Activated T-cell treated with anti-CD3 and anti-CD28 coated beads, Interleukin-2, amount 50 U/mL, for 72 hours (primary cell): ENCODE measurements at regions not wholly inside any gene's neighbourhood (a gene's known extent, or its start where the extent isn't known, plus 50 kb on each side); places are given as distances from the start of the nearest gene placed in this dataset.
A peak's percentile ranks its signal among the peaks of the same experiment; 100 is the strongest.

Source experiments
- ATAC-seq, 2 donors: fragments of 150-1000 bp; cut with Tn5 transposase; replicated peaks in 1 of 2; 2 replicates each; pipeline ENCODE4 v1.10.0; 2021; ENCODE audit warnings: moderate library complexity in 2 of 2, mild to moderate bottlenecking in 1 of 2
- DNase-seq, 2 donors: peaks; one replicate each; pipeline ENCODE4 v3.0.0; 2021 to 2022; ENCODE audit warnings: mixed read lengths in 1 of 2
- H3K27ac Mint-ChIP-seq: one replicate; pipeline ENCODE4 v1.8.0; 2022; ENCODE audit warnings: mild to moderate bottlenecking, moderate library complexity, mixed read lengths
- H3K27me3 Mint-ChIP-seq: one replicate; pipeline ENCODE4 v1.8.0; 2022; ENCODE audit warnings: low read depth, mixed read lengths
- H3K36me3 Mint-ChIP-seq, 2 donors: one replicate each; pipeline ENCODE4 v1.8.0; 2022; ENCODE audit warnings: mixed read lengths in 2 of 2, mild to moderate bottlenecking in 1 of 2; ENCODE audit not compliant: insufficient read depth in 2 of 2
- H3K4me1 Mint-ChIP-seq: one replicate; pipeline ENCODE4 v1.8.0; 2022; ENCODE audit warnings: low read depth, mixed read lengths
- H3K4me3 Mint-ChIP-seq, 2 donors: one replicate each; pipeline ENCODE4 v1.8.0; 2022; ENCODE audit warnings: mild to moderate bottlenecking in 2 of 2, mixed read lengths in 2 of 2, moderate library complexity in 2 of 2
- H3K9me3 Mint-ChIP-seq, 2 donors: one replicate each; pipeline ENCODE4 v1.8.0; 2022; ENCODE audit warnings: mixed read lengths in 2 of 2

GRCh38 chr2:147352264-147353071 lies 492.4 kb upstream of the ACVR2A start:
- Mint-ChIP-seq H3K27me3 (no peaks in the 10 kb centered on the region), H3K27ac (no peak overlapping the region), H3K9me3 (no peaks in the 10 kb centered on the region), H3K36me3 (no peaks in the 10 kb centered on the region), H3K4me1 (no peaks in the 10 kb centered on the region), H3K4me3 (no peak overlapping the region)
- DNase-seq (no peak), ATAC-seq (no peak)

- no peaks in the 10 kb centered on the region for H3K27me3 Mint-ChIP-seq
- H3K4me1 Mint-ChIP-seq, result no peaks in the 10 kb centered on the region
- H3K4me3 Mint-ChIP-seq, result no peak overlapping the region
- DNase-seq (no peak), ATAC-seq (no peak)
- no peaks in the 10 kb centered on the region for H3K9me3 Mint-ChIP-seq
- H3K27ac Mint-ChIP-seq, result no peak overlapping the region
- no peaks in the 10 kb centered on the region for H3K36me3 Mint-ChIP-seq
These were observed 493.0 kb upstream of the ACVR2A start for GRCh38 chr2:147351784-147352183.

DNA sequence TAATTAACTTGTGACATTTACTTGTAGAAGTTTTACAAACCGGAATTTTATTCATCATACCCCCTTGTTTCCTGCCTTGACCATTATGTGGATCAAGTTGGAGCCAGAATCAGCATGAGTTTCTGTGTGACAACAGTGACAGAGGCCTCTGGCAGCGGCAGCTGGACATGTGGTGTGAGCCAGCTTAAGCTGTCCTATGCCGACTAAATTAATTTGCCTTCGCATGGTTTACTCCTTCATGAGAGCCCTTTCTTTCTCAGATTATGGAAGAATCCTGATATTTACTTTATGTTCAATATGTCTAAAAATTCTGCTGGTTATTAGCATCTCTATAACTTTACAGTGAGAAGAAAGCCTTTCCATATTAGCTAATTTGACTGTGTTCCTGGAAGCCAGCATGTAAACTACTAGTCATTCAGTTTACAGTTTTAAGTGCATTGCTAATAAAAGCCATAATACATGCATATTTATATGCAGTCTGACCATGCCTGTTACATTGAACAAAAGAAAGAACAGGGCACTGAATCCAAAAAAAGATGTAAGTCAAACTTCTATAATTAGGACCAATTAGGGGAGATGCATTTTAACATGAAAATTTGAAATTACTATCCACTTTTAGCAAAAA lies 495.8 kb upstream of the ACVR2A start:
- no peaks in the 10 kb centered on the region for H3K27me3 Mint-ChIP-seq
- peaks cover 0 to 5% of the 10 kb centered on the region in 2 donors for H3K9me3 Mint-ChIP-seq
- DNase-seq (no peak), ATAC-seq (no peak)
- H3K4me1 Mint-ChIP-seq, result no peaks in the 10 kb centered on the region
- H3K36me3 Mint-ChIP-seq, result peaks cover 0 to 1% of the 10 kb centered on the region in 2 donors
- H3K4me3 Mint-ChIP-seq, result no peak overlapping the region
- H3K27ac Mint-ChIP-seq, result no peak overlapping the region

DNA sequence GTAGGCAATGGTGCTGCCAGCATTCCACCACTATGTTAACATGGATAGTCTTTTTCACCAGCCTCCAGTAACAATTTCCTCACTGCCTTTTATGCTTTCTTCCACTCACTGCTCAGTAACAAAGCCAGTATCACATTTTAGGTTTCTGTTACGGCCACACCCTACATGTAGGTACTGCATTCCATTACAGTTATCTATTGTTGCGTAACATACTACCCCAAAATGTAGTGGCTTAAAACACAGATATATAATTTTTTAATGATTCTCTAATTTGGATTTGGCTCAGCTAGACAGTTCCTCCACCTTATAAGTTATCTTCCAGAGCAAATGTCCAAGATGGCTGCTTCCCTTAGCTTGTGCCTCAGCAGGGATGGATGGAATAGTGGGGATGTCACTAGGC lies 498.7 kb upstream of the ACVR2A start:
- H3K36me3 Mint-ChIP-seq, result peaks cover 0 to 1% of the 10 kb centered on the region in 2 donors
- no peaks in the 10 kb centered on the region for H3K27me3 Mint-ChIP-seq
- H3K27ac Mint-ChIP-seq, result no peak overlapping the region
- DNase-seq (no peak), ATAC-seq (no peak)
- peaks cover 0 to 5% of the 10 kb centered on the region in 2 donors for H3K9me3 Mint-ChIP-seq
- no peaks in the 10 kb centered on the region for H3K4me1 Mint-ChIP-seq
- H3K4me3 Mint-ChIP-seq, result no peak overlapping the region

- Mint-ChIP-seq H3K36me3 (peaks cover 0 to 1% of the 10 kb centered on the region in 2 donors), H3K4me1 (no peaks in the 10 kb centered on the region), H3K9me3 (peaks cover 0 to 5% of the 10 kb centered on the region in 2 donors), H3K4me3 (no peak overlapping the region), H3K27ac (no peak overlapping the region), H3K27me3 (no peaks in the 10 kb centered on the region)
- ATAC-seq, result no peak
- no peak for DNase-seq
These were observed 499.6 kb upstream of the ACVR2A start for GRCh38 chr2:147345246-147345645.

- no peak for ATAC-seq
- no peak overlapping the region for H3K4me3 Mint-ChIP-seq
- H3K27me3 Mint-ChIP-seq, result no peaks in the 10 kb centered on the region
- no peaks in the 10 kb centered on the region for H3K4me1 Mint-ChIP-seq
- H3K9me3 Mint-ChIP-seq, result peaks cover 0 to 5% of the 10 kb centered on the region in 2 donors
- peaks cover 0 to 1% of the 10 kb centered on the region in 2 donors for H3K36me3 Mint-ChIP-seq
- no peak overlapping the region for H3K27ac Mint-ChIP-seq
- DNase-seq, result no peak
These were observed 502.5 kb upstream of the ACVR2A start for GRCh38 chr2:147342329-147342728.

GRCh38 chr2:147331790-147332419 lies 512.9 kb upstream of the ACVR2A start:
- H3K27ac Mint-ChIP-seq, result no peak overlapping the region
- H3K9me3 Mint-ChIP-seq, result no peaks in the 10 kb centered on the region
- no peak overlapping the region for H3K4me3 Mint-ChIP-seq
- DNase-seq, result peak; percentile 46
- H3K27me3 Mint-ChIP-seq, result no peaks in the 10 kb centered on the region
- ATAC-seq, result peak; percentile 43 to 53
- peaks cover 13% of the 10 kb centered on the region for H3K4me1 Mint-ChIP-seq
- H3K36me3 Mint-ChIP-seq, result no peaks in the 10 kb centered on the region

DNA sequence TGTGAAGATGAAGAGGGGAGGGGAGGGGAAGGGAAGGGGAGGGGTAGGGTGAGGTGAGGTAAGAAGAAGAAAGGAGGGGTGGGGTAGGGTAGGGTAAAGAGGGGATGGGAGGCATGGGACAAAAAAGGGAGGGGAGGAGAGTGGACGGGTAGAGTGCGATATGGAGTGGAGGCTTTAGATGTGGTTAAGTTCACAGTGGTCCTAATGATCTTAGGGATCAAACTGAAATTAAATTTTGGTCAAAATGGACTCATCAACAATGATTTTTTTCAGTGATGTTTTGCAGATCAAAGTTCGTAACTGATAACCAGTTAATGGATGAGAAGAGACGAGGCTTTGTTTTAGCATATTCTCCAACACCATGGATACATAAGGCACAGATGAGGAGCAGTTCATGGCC lies 513.9 kb upstream of the ACVR2A start:
- Mint-ChIP-seq H3K36me3 (no peaks in the 10 kb centered on the region), H3K27me3 (no peaks in the 10 kb centered on the region), H3K4me1 (peaks cover 21% of the 10 kb centered on the region), H3K9me3 (no peaks in the 10 kb centered on the region), H3K4me3 (no peak overlapping the region), H3K27ac (no peak overlapping the region)
- no peak for DNase-seq
- ATAC-seq, result no peak

- Mint-ChIP-seq H3K4me3 (peak overlapping the region; percentile 29 to 38), H3K9me3 (peaks cover 0 to 1% of the 10 kb centered on the region in 2 donors), H3K4me1 (peaks cover 21% of the 10 kb centered on the region), H3K27me3 (no peaks in the 10 kb centered on the region), H3K27ac (no peak overlapping the region), H3K36me3 (peaks cover 0 to 1% of the 10 kb centered on the region in 2 donors)
- DNase-seq (peak; percentile 11 to 25), ATAC-seq (peak; percentile 76 to 78)
These were observed 517.2 kb upstream of the ACVR2A start for GRCh38 chr2:147327613-147328012.

DNA sequence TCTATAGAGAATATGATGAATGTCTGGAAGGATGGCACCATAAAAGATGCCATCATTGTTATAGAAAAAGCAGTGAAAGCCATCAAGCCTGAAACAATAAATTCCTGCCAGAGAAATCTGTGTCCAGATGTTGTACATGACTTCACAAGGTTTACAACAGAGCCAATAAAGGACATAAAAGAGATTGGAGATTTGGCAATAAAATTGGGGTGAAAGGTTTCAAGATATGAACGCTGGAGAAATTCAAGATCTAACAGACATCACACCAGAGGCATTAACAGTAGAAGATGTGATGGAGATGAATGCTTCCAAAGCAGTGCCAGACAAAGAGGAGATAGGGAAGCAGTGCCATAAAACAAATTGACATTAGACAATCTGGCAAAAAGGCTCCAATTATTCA lies 518.8 kb upstream of the ACVR2A start:
- DNase-seq (no peak), ATAC-seq (no peak)
- Mint-ChIP-seq H3K4me3 (no peak overlapping the region), H3K27ac (no peak overlapping the region), H3K36me3 (peaks cover 0 to 1% of the 10 kb centered on the region in 2 donors), H3K4me1 (peaks cover 19% of the 10 kb centered on the region), H3K27me3 (no peaks in the 10 kb centered on the region), H3K9me3 (peaks cover 0 to 7% of the 10 kb centered on the region in 2 donors)

- peaks cover 6 to 12% of the 10 kb centered on the region in 2 donors for H3K36me3 Mint-ChIP-seq
- H3K27ac Mint-ChIP-seq, result peak overlapping the region; percentile 24
- no peak for ATAC-seq
These were observed 524.7 kb upstream of the ACVR2A start for GRCh38 chr2:147320146-147320545.

DNA sequence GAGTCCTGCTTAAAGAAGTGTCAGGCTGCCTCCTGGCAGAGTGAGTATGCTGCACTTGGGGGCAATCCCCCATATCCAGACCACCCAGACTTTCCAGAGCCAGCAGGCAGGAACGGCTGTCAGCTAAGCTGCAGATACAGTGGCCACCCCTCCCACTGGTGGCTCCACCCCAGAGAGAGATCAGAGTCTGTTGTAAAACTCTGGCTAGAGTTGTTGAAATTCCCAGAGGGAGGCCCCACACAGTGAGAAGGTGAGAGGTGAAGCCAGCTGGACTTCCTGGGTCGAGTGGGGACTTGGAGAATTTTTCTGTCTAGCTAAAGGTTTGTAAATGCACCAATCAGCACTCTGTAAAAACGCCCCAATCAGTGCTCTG lies 533.8 kb upstream of the ACVR2A start:
- Mint-ChIP-seq H3K4me1 (no peaks in the 10 kb centered on the region), H3K4me3 (no peak overlapping the region), H3K27ac (no peak overlapping the region), H3K27me3 (no peaks in the 10 kb centered on the region), H3K9me3 (no peaks in the 10 kb centered on the region), H3K36me3 (no peaks in the 10 kb centered on the region)
- DNase-seq (no peak), ATAC-seq (no peak)

More at GRCh38 chr2:147320146-147320545, 524.7 kb upstream of the ACVR2A start:
- DNase-seq, result no peak
- Mint-ChIP-seq H3K9me3 (peaks cover 5 to 27% of the 10 kb centered on the region in 2 donors), H3K4me1 (no peaks in the 10 kb centered on the region), H3K4me3 (no peak overlapping the region), H3K27me3 (no peaks in the 10 kb centered on the region)

- no peaks in the 10 kb centered on the region for H3K4me1 Mint-ChIP-seq
- no peaks in the 10 kb centered on the region for H3K27me3 Mint-ChIP-seq
- H3K36me3 Mint-ChIP-seq, result no peaks in the 10 kb centered on the region
- H3K27ac Mint-ChIP-seq, result no peak overlapping the region
- peak; percentile 84 to 87 for ATAC-seq
- H3K4me3 Mint-ChIP-seq, result no peak overlapping the region
- H3K9me3 Mint-ChIP-seq, result no peaks in the 10 kb centered on the region
- DNase-seq, result no peak
These were observed 534.3 kb upstream of the ACVR2A start for GRCh38 chr2:147310335-147311057.
